Mucosa of descending colon (tissue), 3 donors: ENCODE measurements at regions not wholly inside any gene's neighbourhood (a gene's known extent, or its start where the extent isn't known, plus 50 kb on each side); places are given as distances from the start of the nearest gene placed in this dataset.

Source experiments
- ATAC-seq: fragments of 200-7000 bp; cut with Tn5 transposase; one replicate; pipeline ENCODE4 v1.9.1; 2020; ENCODE audit warnings: mild to moderate bottlenecking, moderate library complexity
- DNase-seq, 3 donors: peaks; one replicate each; pipeline ENCODE4 v3.0.0-alpha.2; 2020
- H3K36me3 ChIP-seq: fragments of 200-600 bp; one replicate; pipeline ENCODE4 v1.8.0; 2021; ENCODE audit warnings: low read depth, mild to moderate bottlenecking
- H3K4me1 ChIP-seq: fragments of 200-600 bp; one replicate; pipeline ENCODE4 v1.8.0; 2021; ENCODE audit warnings: low read depth, mild to moderate bottlenecking
- H3K4me3 ChIP-seq: fragments of 200-600 bp; one replicate; pipeline ENCODE4 v1.8.0; 2021; ENCODE audit warnings: mild to moderate bottlenecking
- H3K9me3 ChIP-seq: fragments of 200-600 bp; one replicate; pipeline ENCODE4 v1.8.0; 2021; ENCODE audit warnings: mild to moderate bottlenecking
- CTCF ChIP-seq: fragments of 200-600 bp; IDR thresholded peaks from one replicate; pipeline ENCODE4 v1.8.0; 2022; ENCODE audit warnings: antibody characterized with exemption, mild to moderate bottlenecking
- intact Hi-C, 2 donors: fragments of 100-400 bp; cut with DNase I in 1 of 2; cut with micrococcal nuclease in 1 of 2; formaldehyde crosslinking; loops; one replicate each; pipeline versions ENCODE4 v1.11.0 to v1.11.1; 2022; cut with DNase I, micrococcal nuclease
- donor health status: DM: no; HTN: no; CAD: no; lungs with moderate emphysema.
- donor health status: DM: no; HTN: no; CAD: no.
- donor health status: DM: no; HTN: yes; CAD: no.

- DNase-seq = no peak
- no peaks in the 10 kb centered on the region for H3K36me3 ChIP-seq
- no peak overlapping the region for H3K4me3 ChIP-seq
- H3K9me3 ChIP-seq = peaks cover 40% of the 10 kb centered on the region
- intact Hi-C loops = no loop called here
- no peak for TF ChIP-seq CTCF
- no peak for ATAC-seq
- H3K4me1 ChIP-seq = no peaks in the 10 kb centered on the region
These were observed 1112.9 kb upstream of the AUTS2 start for GRCh38 chr7:68485253-68485917.

GRCh38 chr7:68488341-68489060 is 1109.8 kb upstream of the AUTS2 start:
- no peaks in the 10 kb centered on the region for H3K4me1 ChIP-seq

GRCh38 chr7:68491523-68492358 is 1106.5 kb upstream of the AUTS2 start:
- Histone ChIP-seq H3K4me3 (no peak overlapping the region), H3K9me3 (peaks cover 22% of the 10 kb centered on the region), H3K36me3 (no peaks in the 10 kb centered on the region), H3K4me1 (no peaks in the 10 kb centered on the region)
- ATAC-seq (no peak), DNase-seq (no peak)
- intact Hi-C loops = no loop called here
- no peak for TF ChIP-seq CTCF

More at GRCh38 chr7:68488341-68489060, 1109.8 kb upstream of the AUTS2 start:
- H3K36me3 ChIP-seq = no peaks in the 10 kb centered on the region
- no peak for TF ChIP-seq CTCF
- intact Hi-C loops = no loop called here
- H3K9me3 ChIP-seq = peaks cover 31% of the 10 kb centered on the region
- DNase-seq (no peak), ATAC-seq (no peak)
- H3K4me3 ChIP-seq = no peak overlapping the region

GRCh38 chr7:68492359-68492690 is 1106.0 kb upstream of the AUTS2 start:
- DNase-seq = no peak
- H3K36me3 ChIP-seq = no peaks in the 10 kb centered on the region
- H3K9me3 ChIP-seq = peaks cover 24% of the 10 kb centered on the region
- no peaks in the 10 kb centered on the region for H3K4me1 ChIP-seq
- no peak for ATAC-seq
- no peak for TF ChIP-seq CTCF
- intact Hi-C loops = no loop called here
- H3K4me3 ChIP-seq = no peak overlapping the region

GRCh38 chr7:68503400-68503799 is 1094.9 kb upstream of the AUTS2 start:
- Histone ChIP-seq H3K4me3 (no peak overlapping the region), H3K36me3 (no peaks in the 10 kb centered on the region), H3K9me3 (peaks cover 42% of the 10 kb centered on the region), H3K4me1 (no peaks in the 10 kb centered on the region)
- ATAC-seq = no peak
- intact Hi-C loops = no loop called here
- DNase-seq = no peak
- no peak for TF ChIP-seq CTCF
